ENCODE measurements at regions not wholly inside any gene's neighbourhood (a gene's known extent, or its start where the extent isn't known, plus 50 kb on each side); places are given as distances from the start of the nearest gene placed in this dataset.
"Not testable (repeated sequence)": the region's sequence is repeated elsewhere in the genome, so short reads cannot be mapped to it uniquely, and the experiment has no call there.

GRCh38 chr5:166786889-166787288, 1504.6 kb upstream of the WWC1 start:
- Histone ChIP-seq H2AFZ (ENCODE audit: low read length) (no peak overlapping the region), H3K4me3 (ENCODE audit: low read depth, low read length, poor library complexity, severe bottlenecking) (no peak overlapping the region), H4K20me1 (ENCODE audit: insufficient read depth, low read length) (no peaks in the 10 kb centered on the region), H3K36me3 (ENCODE audit: insufficient read depth, low read length) (no peaks in the 10 kb centered on the region), H3F3A (ENCODE audit: insufficient read depth, low read length) (no peaks in the 10 kb centered on the region), H3K9ac (ENCODE audit: low read length) (no peak overlapping the region), H3K79me2 (ENCODE audit: insufficient read depth, low read length) (no peaks in the 10 kb centered on the region), H3K4me1 (ENCODE audit: insufficient read depth, low read length, severe bottlenecking) (no peaks in the 10 kb centered on the region), H3K9me2 (ENCODE audit: low read depth, low read length) (no peaks in the 10 kb centered on the region), H3K9me3 (ENCODE audit: low read length) (no peaks in the 10 kb centered on the region), H3K4me2 (ENCODE audit: low read length) (no peak overlapping the region), H3K27me3 (ENCODE audit: insufficient read depth, low read length) (no peaks in the 10 kb centered on the region), H3K27ac (ENCODE audit: low read depth, low read length, poor library complexity, severe bottlenecking) (no peak overlapping the region)
- TF ChIP-seq EZH2 (IDR thresholded peaks at IDR 0.05; ENCODE audit: borderline replicate concordance, low read length) = no peak
- TF ChIP-seq, protein P1, sequence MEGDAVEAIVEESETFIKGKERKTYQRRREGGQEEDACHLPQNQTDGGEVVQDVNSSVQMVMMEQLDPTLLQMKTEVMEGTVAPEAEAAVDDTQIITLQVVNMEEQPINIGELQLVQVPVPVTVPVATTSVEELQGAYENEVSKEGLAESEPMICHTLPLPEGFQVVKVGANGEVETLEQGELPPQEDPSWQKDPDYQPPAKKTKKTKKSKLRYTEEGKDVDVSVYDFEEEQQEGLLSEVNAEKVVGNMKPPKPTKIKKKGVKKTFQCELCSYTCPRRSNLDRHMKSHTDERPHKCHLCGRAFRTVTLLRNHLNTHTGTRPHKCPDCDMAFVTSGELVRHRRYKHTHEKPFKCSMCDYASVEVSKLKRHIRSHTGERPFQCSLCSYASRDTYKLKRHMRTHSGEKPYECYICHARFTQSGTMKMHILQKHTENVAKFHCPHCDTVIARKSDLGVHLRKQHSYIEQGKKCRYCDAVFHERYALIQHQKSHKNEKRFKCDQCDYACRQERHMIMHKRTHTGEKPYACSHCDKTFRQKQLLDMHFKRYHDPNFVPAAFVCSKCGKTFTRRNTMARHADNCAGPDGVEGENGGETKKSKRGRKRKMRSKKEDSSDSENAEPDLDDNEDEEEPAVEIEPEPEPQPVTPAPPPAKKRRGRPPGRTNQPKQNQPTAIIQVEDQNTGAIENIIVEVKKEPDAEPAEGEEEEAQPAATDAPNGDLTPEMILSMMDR (IDR thresholded peaks at IDR 0.05; ENCODE audit: low read length) = no peak

GRCh38 chr5:166788050-166788449, 1503.4 kb upstream of the WWC1 start:
- H3K4me1 ChIP-seq (ENCODE audit: insufficient read depth, low read length, severe bottlenecking) = no peaks in the 10 kb centered on the region
- no peaks in the 10 kb centered on the region for H4K20me1 ChIP-seq (ENCODE audit: insufficient read depth, low read length)
- H3K4me2 ChIP-seq (ENCODE audit: low read length) = no peak overlapping the region
- no peak for TF ChIP-seq EZH2 (IDR thresholded peaks at IDR 0.05; ENCODE audit: borderline replicate concordance, low read length)
- TF ChIP-seq, protein P1 (IDR thresholded peaks at IDR 0.05; ENCODE audit: low read length) = no peak
- no peak overlapping the region for H3K4me3 ChIP-seq (ENCODE audit: low read depth, low read length, poor library complexity, severe bottlenecking)
- no peaks in the 10 kb centered on the region for H3K36me3 ChIP-seq (ENCODE audit: insufficient read depth, low read length)
- H3K9me3 ChIP-seq (ENCODE audit: low read length) = no peaks in the 10 kb centered on the region
- H3K79me2 ChIP-seq (ENCODE audit: insufficient read depth, low read length) = no peaks in the 10 kb centered on the region
- no peak overlapping the region for H2AFZ ChIP-seq (ENCODE audit: low read length)
- H3F3A ChIP-seq (ENCODE audit: insufficient read depth, low read length) = no peaks in the 10 kb centered on the region
- no peak overlapping the region for H3K27ac ChIP-seq (ENCODE audit: low read depth, low read length, poor library complexity, severe bottlenecking)
- no peak overlapping the region for H3K9ac ChIP-seq (ENCODE audit: low read length)
- no peaks in the 10 kb centered on the region for H3K27me3 ChIP-seq (ENCODE audit: insufficient read depth, low read length)
- H3K9me2 ChIP-seq (ENCODE audit: low read depth, low read length) = no peaks in the 10 kb centered on the region

DNA sequence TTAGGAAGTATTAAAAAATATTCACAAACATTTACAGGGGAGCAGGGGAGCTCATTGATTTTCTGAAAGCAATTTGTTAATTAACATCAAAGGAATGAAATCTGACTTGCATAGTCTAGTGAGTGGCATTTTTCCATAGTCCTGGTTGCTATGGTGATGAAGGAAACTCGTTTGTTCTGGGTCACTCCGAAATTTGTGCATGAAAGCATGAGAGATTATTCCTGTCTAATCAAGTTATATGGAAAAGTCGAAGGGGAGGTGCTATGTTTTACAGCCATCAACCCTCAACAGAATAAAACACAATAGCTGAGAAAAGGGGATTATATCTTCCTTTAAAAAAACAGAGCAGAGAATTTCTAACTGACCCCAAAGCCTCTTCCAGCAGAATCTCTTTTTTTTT, 1495.7 kb upstream of the WWC1 start:
- Histone ChIP-seq H2AFZ (ENCODE audit: low read length) (no peak overlapping the region), H3K9ac (ENCODE audit: low read length) (no peak overlapping the region), H3K9me2 (ENCODE audit: low read depth, low read length) (no peaks in the 10 kb centered on the region), H3K4me3 (ENCODE audit: low read depth, low read length, poor library complexity, severe bottlenecking) (no peak overlapping the region), H3F3A (ENCODE audit: insufficient read depth, low read length) (no peaks in the 10 kb centered on the region), H3K27ac (ENCODE audit: low read depth, low read length, poor library complexity, severe bottlenecking) (no peak overlapping the region), H3K36me3 (ENCODE audit: insufficient read depth, low read length) (no peaks in the 10 kb centered on the region), H4K20me1 (ENCODE audit: insufficient read depth, low read length) (no peaks in the 10 kb centered on the region), H3K4me2 (ENCODE audit: low read length) (no peak overlapping the region), H3K9me3 (ENCODE audit: low read length) (no peaks in the 10 kb centered on the region), H3K79me2 (ENCODE audit: insufficient read depth, low read length) (no peaks in the 10 kb centered on the region), H3K4me1 (ENCODE audit: insufficient read depth, low read length, severe bottlenecking) (no peaks in the 10 kb centered on the region), H3K27me3 (ENCODE audit: insufficient read depth, low read length) (no peaks in the 10 kb centered on the region)
- no peak for TF ChIP-seq EZH2 (IDR thresholded peaks at IDR 0.05; ENCODE audit: borderline replicate concordance, low read length)

DNA sequence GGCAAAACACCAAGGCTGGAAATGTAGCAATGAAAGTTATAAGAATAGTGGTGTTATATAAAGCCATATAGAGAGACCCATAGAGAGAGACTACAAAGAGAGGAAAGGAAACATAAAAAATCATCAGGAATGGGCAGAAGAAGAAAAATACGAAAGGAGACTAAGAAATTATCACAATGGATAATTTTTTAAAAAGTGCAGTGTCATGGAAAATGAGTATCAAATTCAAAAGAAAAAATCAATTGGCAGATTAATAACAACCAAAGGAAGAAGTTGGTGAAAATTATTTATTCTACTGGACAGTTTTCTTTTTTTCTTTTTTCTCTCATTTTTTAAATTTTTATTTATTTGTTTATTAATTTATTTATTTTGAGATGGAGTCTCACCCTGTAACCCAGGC, 1488.4 kb upstream of the WWC1 start:
- Histone ChIP-seq H3K9me2 (ENCODE audit: low read depth, low read length) (no peaks in the 10 kb centered on the region), H3K36me3 (ENCODE audit: insufficient read depth, low read length) (no peaks in the 10 kb centered on the region), H4K20me1 (ENCODE audit: insufficient read depth, low read length) (no peaks in the 10 kb centered on the region), H2AFZ (ENCODE audit: low read length) (no peak overlapping the region), H3F3A (ENCODE audit: insufficient read depth, low read length) (no peaks in the 10 kb centered on the region), H3K27ac (ENCODE audit: low read depth, low read length, poor library complexity, severe bottlenecking) (no peak overlapping the region), H3K4me1 (ENCODE audit: insufficient read depth, low read length, severe bottlenecking) (no peaks in the 10 kb centered on the region), H3K27me3 (ENCODE audit: insufficient read depth, low read length) (no peaks in the 10 kb centered on the region), H3K4me3 (ENCODE audit: low read depth, low read length, poor library complexity, severe bottlenecking) (no peak overlapping the region), H3K4me2 (ENCODE audit: low read length) (no peak overlapping the region), H3K9ac (ENCODE audit: low read length) (no peak overlapping the region), H3K79me2 (ENCODE audit: insufficient read depth, low read length) (no peaks in the 10 kb centered on the region), H3K9me3 (ENCODE audit: low read length) (no peaks in the 10 kb centered on the region)
- TF ChIP-seq, protein P1 (IDR thresholded peaks at IDR 0.05; ENCODE audit: low read length) = no peak
- TF ChIP-seq EZH2 (IDR thresholded peaks at IDR 0.05; ENCODE audit: borderline replicate concordance, low read length) = no peak

DNA sequence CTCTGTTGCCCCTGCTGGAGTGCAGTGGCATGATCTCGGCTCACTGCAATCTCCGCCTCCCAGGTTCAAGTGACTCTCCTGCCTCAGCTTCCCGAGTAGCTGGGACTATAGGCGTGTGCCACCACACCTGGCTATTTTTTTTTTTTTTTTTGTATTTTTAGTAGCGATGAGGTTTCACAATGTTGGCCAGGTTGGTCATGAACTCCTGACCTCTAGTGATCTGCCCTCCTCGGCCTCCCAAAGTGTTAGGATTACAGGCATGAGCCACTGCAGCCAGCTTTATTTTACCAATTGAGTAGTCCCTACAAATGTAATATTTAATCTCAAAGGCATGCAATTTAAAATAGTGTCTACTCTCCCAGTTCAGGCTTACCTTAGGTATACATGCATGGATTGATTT, 1487.2 kb upstream of the WWC1 start:
- not testable (repeated sequence) for H3K9me3 ChIP-seq (ENCODE audit: low read length); H3K27ac ChIP-seq (ENCODE audit: low read depth, low read length, poor library complexity, severe bottlenecking); H3K27me3 ChIP-seq (ENCODE audit: insufficient read depth, low read length); H3F3A ChIP-seq (ENCODE audit: insufficient read depth, low read length); H4K20me1 ChIP-seq (ENCODE audit: insufficient read depth, low read length); H2AFZ ChIP-seq (ENCODE audit: low read length); H3K36me3 ChIP-seq (ENCODE audit: insufficient read depth, low read length); H3K79me2 ChIP-seq (ENCODE audit: insufficient read depth, low read length); H3K4me3 ChIP-seq (ENCODE audit: low read depth, low read length, poor library complexity, severe bottlenecking); H3K9ac ChIP-seq (ENCODE audit: low read length); H3K4me2 ChIP-seq (ENCODE audit: low read length); H3K9me2 ChIP-seq (ENCODE audit: low read depth, low read length); H3K4me1 ChIP-seq (ENCODE audit: insufficient read depth, low read length, severe bottlenecking)
